ENCODE measurements at regions not wholly inside any gene's neighbourhood (a gene's known extent, or its start where the extent isn't known, plus 50 kb on each side); places are given as distances from the start of the nearest gene placed in this dataset.

- no peak for ATAC-seq
- no peak overlapping the region for H3K27ac Mint-ChIP-seq
- H3K9me3 Mint-ChIP-seq = no peaks in the 10 kb centered on the region
- no peaks in the 10 kb centered on the region for H3K4me1 Mint-ChIP-seq
- no peaks in the 10 kb centered on the region for H4K20me1 ChIP-seq (replicated peaks; ENCODE audit: insufficient read depth)
- no peak for DNase-seq (ENCODE audit: low spot score)
- H3K27me3 Mint-ChIP-seq (ENCODE audit: insufficient read depth, low read depth, poor library complexity) = no peaks in the 10 kb centered on the region
- H3K36me3 ChIP-seq (ENCODE audit: insufficient read depth) = no peaks in the 10 kb centered on the region
- no peaks in the 10 kb centered on the region for H3K4me1 ChIP-seq (ENCODE audit: insufficient read depth)
- H3K27ac ChIP-seq (ENCODE audit: low read depth) = no peak overlapping the region
- no peaks in the 10 kb centered on the region for H3K36me3 Mint-ChIP-seq (ENCODE audit: low read depth)
- H3K4me3 Mint-ChIP-seq = no peak overlapping the region
- TF ChIP-seq POLR2AphosphoS5 (IDR thresholded peaks at IDR 0.05; ENCODE audit: low read depth) = no peak
- no peak for TF ChIP-seq NANOG (IDR thresholded peaks at IDR 0.05; ENCODE audit: borderline replicate concordance)
- TF ChIP-seq, protein P1, sequence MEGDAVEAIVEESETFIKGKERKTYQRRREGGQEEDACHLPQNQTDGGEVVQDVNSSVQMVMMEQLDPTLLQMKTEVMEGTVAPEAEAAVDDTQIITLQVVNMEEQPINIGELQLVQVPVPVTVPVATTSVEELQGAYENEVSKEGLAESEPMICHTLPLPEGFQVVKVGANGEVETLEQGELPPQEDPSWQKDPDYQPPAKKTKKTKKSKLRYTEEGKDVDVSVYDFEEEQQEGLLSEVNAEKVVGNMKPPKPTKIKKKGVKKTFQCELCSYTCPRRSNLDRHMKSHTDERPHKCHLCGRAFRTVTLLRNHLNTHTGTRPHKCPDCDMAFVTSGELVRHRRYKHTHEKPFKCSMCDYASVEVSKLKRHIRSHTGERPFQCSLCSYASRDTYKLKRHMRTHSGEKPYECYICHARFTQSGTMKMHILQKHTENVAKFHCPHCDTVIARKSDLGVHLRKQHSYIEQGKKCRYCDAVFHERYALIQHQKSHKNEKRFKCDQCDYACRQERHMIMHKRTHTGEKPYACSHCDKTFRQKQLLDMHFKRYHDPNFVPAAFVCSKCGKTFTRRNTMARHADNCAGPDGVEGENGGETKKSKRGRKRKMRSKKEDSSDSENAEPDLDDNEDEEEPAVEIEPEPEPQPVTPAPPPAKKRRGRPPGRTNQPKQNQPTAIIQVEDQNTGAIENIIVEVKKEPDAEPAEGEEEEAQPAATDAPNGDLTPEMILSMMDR (conservative IDR thresholded peaks at IDR 0.05; ENCODE audit: low read depth in 2 of 2) = no peak
- TF ChIP-seq REST (IDR thresholded peaks at IDR 0.05; ENCODE audit: unreplicated experiment) = no peak
- TF ChIP-seq CREB1 (CRISPR knock-in tag; IDR thresholded peaks at IDR 0.05; ENCODE audit: low read depth) = no peak
- TF ChIP-seq, protein P2, sequence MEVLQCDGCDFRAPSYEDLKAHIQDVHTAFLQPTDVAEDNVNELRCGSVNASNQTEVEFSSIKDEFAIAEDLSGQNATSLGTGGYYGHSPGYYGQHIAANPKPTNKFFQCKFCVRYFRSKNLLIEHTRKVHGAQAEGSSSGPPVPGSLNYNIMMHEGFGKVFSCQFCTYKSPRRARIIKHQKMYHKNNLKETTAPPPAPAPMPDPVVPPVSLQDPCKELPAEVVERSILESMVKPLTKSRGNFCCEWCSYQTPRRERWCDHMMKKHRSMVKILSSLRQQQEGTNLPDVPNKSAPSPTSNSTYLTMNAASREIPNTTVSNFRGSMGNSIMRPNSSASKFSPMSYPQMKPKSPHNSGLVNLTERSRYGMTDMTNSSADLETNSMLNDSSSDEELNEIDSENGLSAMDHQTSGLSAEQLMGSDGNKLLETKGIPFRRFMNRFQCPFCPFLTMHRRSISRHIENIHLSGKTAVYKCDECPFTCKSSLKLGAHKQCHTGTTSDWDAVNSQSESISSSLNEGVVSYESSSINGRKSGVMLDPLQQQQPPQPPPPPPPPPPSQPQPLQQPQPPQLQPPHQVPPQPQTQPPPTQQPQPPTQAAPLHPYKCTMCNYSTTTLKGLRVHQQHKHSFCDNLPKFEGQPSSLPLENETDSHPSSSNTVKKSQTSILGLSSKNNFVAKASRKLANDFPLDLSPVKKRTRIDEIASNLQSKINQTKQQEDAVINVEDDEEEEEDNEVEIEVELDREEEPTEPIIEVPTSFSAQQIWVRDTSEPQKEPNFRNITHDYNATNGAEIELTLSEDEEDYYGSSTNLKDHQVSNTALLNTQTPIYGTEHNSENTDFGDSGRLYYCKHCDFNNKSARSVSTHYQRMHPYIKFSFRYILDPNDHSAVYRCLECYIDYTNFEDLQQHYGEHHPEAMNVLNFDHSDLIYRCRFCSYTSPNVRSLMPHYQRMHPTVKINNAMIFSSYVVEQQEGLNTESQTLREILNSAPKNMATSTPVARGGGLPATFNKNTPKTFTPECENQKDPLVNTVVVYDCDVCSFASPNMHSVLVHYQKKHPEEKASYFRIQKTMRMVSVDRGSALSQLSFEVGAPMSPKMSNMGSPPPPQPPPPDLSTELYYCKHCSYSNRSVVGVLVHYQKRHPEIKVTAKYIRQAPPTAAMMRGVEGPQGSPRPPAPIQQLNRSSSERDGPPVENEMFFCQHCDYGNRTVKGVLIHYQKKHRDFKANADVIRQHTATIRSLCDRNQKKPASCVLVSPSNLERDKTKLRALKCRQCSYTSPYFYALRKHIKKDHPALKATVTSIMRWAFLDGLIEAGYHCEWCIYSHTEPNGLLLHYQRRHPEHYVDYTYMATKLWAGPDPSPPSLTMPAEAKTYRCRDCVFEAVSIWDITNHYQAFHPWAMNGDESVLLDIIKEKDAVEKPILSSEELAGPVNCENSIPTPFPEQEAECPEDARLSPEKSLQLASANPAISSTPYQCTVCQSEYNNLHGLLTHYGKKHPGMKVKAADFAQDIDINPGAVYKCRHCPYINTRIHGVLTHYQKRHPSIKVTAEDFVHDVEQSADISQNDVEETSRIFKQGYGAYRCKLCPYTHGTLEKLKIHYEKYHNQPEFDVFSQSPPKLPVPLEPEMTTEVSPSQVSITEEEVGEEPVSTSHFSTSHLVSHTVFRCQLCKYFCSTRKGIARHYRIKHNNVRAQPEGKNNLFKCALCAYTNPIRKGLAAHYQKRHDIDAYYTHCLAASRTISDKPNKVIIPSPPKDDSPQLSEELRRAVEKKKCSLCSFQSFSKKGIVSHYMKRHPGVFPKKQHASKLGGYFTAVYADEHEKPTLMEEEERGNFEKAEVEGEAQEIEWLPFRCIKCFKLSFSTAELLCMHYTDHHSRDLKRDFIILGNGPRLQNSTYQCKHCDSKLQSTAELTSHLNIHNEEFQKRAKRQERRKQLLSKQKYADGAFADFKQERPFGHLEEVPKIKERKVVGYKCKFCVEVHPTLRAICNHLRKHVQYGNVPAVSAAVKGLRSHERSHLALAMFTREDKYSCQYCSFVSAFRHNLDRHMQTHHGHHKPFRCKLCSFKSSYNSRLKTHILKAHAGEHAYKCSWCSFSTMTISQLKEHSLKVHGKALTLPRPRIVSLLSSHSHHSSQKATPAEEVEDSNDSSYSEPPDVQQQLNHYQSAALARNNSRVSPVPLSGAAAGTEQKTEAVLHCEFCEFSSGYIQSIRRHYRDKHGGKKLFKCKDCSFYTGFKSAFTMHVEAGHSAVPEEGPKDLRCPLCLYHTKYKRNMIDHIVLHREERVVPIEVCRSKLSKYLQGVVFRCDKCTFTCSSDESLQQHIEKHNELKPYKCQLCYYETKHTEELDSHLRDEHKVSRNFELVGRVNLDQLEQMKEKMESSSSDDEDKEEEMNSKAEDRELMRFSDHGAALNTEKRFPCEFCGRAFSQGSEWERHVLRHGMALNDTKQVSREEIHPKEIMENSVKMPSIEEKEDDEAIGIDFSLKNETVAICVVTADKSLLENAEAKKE (CRISPR knock-in tag; IDR thresholded peaks at IDR 0.05) = no peak
- TF ChIP-seq STAT1 (IDR thresholded peaks at IDR 0.05; ENCODE audit: unreplicated experiment) = no peak
- TF ChIP-seq JUNB (IDR thresholded peaks at IDR 0.05; ENCODE audit: unreplicated experiment) = no peak
- TF ChIP-seq EZH2 (IDR thresholded peaks at IDR 0.05; ENCODE audit: low read depth, unreplicated experiment) = no peak
- TF ChIP-seq ZNF114 (CRISPR knock-in tag; IDR thresholded peaks at IDR 0.05) = no peak
- no peak for TF ChIP-seq ZNF331 (CRISPR knock-in tag; IDR thresholded peaks at IDR 0.05; ENCODE audit: low read depth)
- TF ChIP-seq, protein P3, sequence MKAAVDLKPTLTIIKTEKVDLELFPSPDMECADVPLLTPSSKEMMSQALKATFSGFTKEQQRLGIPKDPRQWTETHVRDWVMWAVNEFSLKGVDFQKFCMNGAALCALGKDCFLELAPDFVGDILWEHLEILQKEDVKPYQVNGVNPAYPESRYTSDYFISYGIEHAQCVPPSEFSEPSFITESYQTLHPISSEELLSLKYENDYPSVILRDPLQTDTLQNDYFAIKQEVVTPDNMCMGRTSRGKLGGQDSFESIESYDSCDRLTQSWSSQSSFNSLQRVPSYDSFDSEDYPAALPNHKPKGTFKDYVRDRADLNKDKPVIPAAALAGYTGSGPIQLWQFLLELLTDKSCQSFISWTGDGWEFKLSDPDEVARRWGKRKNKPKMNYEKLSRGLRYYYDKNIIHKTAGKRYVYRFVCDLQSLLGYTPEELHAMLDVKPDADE (IDR thresholded peaks at IDR 0.05) = no peak
- TF ChIP-seq EZH2phosphoT487 (IDR thresholded peaks at IDR 0.05; ENCODE audit: unreplicated experiment) = no peak
- peaks cover 8% of the 10 kb centered on the region; the same call in 1 of the 2 replicates for H3K9me2 ChIP-seq (ENCODE audit: insufficient read depth)
- H2AFZ ChIP-seq = no peak overlapping the region
- no peaks in the 10 kb centered on the region for H3F3A ChIP-seq (replicated peaks; ENCODE audit: low read depth)
- no peaks in the 10 kb centered on the region for H3K79me2 ChIP-seq (replicated peaks; ENCODE audit: insufficient read depth)
- H3K4me3 ChIP-seq = no peak overlapping the region
- no peaks in the 10 kb centered on the region for H3K27me3 ChIP-seq (ENCODE audit: insufficient read depth)
- H3K4me2 ChIP-seq = no peak overlapping the region
Measured at GRCh38 chr21:29240136-29240535, 58.6 kb upstream of the BACH1 start.

All from GM23338 (cell line).